GM12878 (cell line): ENCODE measurements at regions not wholly inside any gene's neighbourhood (a gene's known extent, or its start where the extent isn't known, plus 50 kb on each side); places are given as distances from the start of the nearest gene placed in this dataset.

Experiments
- BHLHE40 ChIP-seq, 2 experiments: fragments of 450-650 bp in 1 of 2; IDR thresholded peaks; 2 replicates each; pipeline ENCODE4 v1.6.1; 2011 to 2017; ENCODE audit warnings: low read depth in 2 of 2, borderline replicate concordance in 1 of 2, improper control_type of control experiment in 1 of 2, low read length in 1 of 2, mild to moderate bottlenecking in 1 of 2
- EED ChIP-seq: sonication (generic); IDR thresholded peaks from 2 replicates; pipeline ENCODE4 v1.6.1; 2016; ENCODE audit warnings: antibody characterized with exemption, low read depth
- ESRRA ChIP-seq: IDR thresholded peaks from 2 replicates; pipeline ENCODE4 v1.6.1; 2012; ENCODE audit warnings: mild to moderate bottlenecking, low read length, improper control_type of control experiment
- EZH2 ChIP-seq: IDR thresholded peaks from 2 replicates; pipeline ENCODE4 v1.6.1; 2012; ENCODE audit warnings: low read depth, mild to moderate bottlenecking, control low read depth, inconsistent platforms, low read length, borderline replicate concordance; ENCODE audit not compliant: control insufficient read depth
- POLR2AphosphoS5 ChIP-seq: IDR thresholded peaks from 2 replicates; pipeline ENCODE4 v1.6.1; 2011; ENCODE audit warnings: mild to moderate bottlenecking, low read length, inconsistent platforms
- RB1 ChIP-seq: fragments of 450-650 bp; formaldehyde crosslinking; IDR thresholded peaks from 2 replicates; pipeline ENCODE4 v1.6.1; 2017; ENCODE audit warnings: mild to moderate bottlenecking, borderline replicate concordance
- RELA ChIP-seq: fragments of 450-650 bp; IDR thresholded peaks from 2 replicates; pipeline ENCODE4 v1.8.0; 2014; ENCODE audit warnings: borderline replicate concordance; ENCODE audit not compliant: partially characterized antibody
- SIN3A ChIP-seq: IDR thresholded peaks from 2 replicates; pipeline ENCODE4 v1.6.1; 2012; ENCODE audit warnings: low read depth, low read length, improper control_type of control experiment
- SP1 ChIP-seq: IDR thresholded peaks from one replicate; pipeline ENCODE4 v1.6.1; 2011; ENCODE audit warnings: low read depth, low read length
- TBL1XR1 ChIP-seq: IDR thresholded peaks from 2 replicates; pipeline ENCODE4 v1.6.1; 2012; ENCODE audit warnings: low read depth, low read length, improper control_type of control experiment
- TF ChIP-seq, protein P1 (sequence below), 3 experiments: IDR thresholded peaks in 2 of 3; conservative IDR thresholded peaks in 1 of 3; 2 replicates each; pipeline ENCODE4 v1.5.1; 2011; ENCODE audit warnings: low read depth in 3 of 3, low read length in 3 of 3, mild to moderate bottlenecking in 3 of 3, control low read depth in 2 of 3, moderate library complexity in 2 of 3, inconsistent platforms in 1 of 3, mixed read lengths in 1 of 3; ENCODE audit not compliant: control insufficient read depth in 2 of 3, insufficient read depth in 1 of 3; ENCODE audit errors: extremely low read depth in 1 of 3
- TF ChIP-seq, protein P2 (sequence below): fragments of 450-650 bp; IDR thresholded peaks from 2 replicates; pipeline ENCODE4 v1.6.1; 2017; ENCODE audit warnings: mild to moderate bottlenecking, low read depth, inconsistent platforms; ENCODE audit not compliant: poor library complexity, severe bottlenecking

DNA sequence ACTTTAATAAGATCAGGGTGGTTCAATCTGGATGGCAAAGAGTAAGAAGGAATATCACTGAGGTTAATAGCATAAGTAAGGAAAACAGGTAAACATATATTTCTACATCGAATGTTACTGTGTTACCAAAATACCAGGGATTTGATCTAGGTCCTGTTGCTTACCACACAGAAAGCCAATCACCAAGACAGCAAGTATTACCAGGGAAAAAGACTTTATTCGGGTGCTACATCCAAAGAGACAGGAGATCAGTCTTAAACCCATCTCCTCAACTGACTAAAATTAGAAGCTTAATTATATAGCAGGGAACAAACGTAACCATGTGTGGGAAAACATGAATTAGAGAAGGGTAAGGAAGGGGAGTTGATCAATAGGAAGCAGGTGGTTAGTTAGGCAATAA lies 500.1 kb downstream of the EFNA5 start:
- TF ChIP-seq EZH2 (no peak), EED (no peak), BHLHE40 (IDR thresholded peaks at IDR 0.05; ENCODE audit: borderline replicate concordance in 1 of 2, low read depth in 2 of 2, low read length in 1 of 2) (no peak), RB1 (no peak), ESRRA (no peak), TBL1XR1 (no peak), SIN3A (no peak), RELA (no peak), POLR2AphosphoS5 (no peak), SP1 (no peak)
- TF ChIP-seq, protein P1, sequence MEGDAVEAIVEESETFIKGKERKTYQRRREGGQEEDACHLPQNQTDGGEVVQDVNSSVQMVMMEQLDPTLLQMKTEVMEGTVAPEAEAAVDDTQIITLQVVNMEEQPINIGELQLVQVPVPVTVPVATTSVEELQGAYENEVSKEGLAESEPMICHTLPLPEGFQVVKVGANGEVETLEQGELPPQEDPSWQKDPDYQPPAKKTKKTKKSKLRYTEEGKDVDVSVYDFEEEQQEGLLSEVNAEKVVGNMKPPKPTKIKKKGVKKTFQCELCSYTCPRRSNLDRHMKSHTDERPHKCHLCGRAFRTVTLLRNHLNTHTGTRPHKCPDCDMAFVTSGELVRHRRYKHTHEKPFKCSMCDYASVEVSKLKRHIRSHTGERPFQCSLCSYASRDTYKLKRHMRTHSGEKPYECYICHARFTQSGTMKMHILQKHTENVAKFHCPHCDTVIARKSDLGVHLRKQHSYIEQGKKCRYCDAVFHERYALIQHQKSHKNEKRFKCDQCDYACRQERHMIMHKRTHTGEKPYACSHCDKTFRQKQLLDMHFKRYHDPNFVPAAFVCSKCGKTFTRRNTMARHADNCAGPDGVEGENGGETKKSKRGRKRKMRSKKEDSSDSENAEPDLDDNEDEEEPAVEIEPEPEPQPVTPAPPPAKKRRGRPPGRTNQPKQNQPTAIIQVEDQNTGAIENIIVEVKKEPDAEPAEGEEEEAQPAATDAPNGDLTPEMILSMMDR (IDR thresholded peaks at IDR 0.05 in 2 of 3, conservative IDR thresholded peaks at IDR 0.05 in 1 of 3; ENCODE audit: control insufficient read depth in 2 of 3, extremely low read depth in 1 of 3, insufficient read depth in 1 of 3, low read depth in 3 of 3, low read length in 3 of 3) = no peak
- TF ChIP-seq, protein P2, sequence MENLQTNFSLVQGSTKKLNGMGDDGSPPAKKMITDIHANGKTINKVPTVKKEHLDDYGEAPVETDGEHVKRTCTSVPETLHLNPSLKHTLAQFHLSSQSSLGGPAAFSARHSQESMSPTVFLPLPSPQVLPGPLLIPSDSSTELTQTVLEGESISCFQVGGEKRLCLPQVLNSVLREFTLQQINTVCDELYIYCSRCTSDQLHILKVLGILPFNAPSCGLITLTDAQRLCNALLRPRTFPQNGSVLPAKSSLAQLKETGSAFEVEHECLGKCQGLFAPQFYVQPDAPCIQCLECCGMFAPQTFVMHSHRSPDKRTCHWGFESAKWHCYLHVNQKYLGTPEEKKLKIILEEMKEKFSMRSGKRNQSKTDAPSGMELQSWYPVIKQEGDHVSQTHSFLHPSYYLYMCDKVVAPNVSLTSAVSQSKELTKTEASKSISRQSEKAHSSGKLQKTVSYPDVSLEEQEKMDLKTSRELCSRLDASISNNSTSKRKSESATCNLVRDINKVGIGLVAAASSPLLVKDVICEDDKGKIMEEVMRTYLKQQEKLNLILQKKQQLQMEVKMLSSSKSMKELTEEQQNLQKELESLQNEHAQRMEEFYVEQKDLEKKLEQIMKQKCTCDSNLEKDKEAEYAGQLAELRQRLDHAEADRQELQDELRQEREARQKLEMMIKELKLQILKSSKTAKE = no peak
